ENCODE measurements at regions not wholly inside any gene's neighbourhood (a gene's known extent, or its start where the extent isn't known, plus 50 kb on each side); places are given as distances from the start of the nearest gene placed in this dataset.

DNA sequence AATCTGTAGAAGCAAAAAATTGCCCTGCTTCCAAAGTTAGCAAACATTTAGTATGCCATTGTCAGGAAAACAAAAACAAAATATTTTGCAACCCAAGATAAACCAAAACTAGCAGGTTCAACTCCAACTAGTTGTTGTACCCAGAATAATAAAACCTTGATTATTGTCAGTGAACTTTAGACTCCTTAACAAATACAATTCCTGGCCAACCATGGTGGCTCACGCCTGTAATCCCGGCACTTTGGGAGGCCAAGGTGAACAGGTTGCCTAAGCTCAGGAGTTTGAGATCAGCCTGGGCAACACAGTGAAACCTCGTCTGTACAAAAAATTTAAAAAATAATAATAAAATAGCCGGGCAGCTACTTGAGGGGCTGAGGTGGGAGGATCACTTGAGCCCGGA lies 53.6 kb upstream of the EPCAM start:
- no peaks in the 10 kb centered on the region for H3K4me1 Mint-ChIP-seq
- ATAC-seq, result no peak
- WGBS (ENCODE audit: insufficient coverage), result 100% methylated on average over 4 of the region's 5 CpGs
- H3K27ac Mint-ChIP-seq, result no peak overlapping the region
- no peaks in the 10 kb centered on the region for H3K9me3 Mint-ChIP-seq
- no peaks in the 10 kb centered on the region for H3K36me3 Mint-ChIP-seq
- peaks cover 9% of the 10 kb centered on the region for H3K4me1 ChIP-seq (ENCODE audit: control insufficient read depth, insufficient read depth, low read length)
- H3K36me3 ChIP-seq (ENCODE audit: control insufficient read depth, insufficient read depth, low read length), result no peaks in the 10 kb centered on the region
- no peak for DNase-seq
- H3K4me3 ChIP-seq (ENCODE audit: low read length), result no peak overlapping the region
- H3K27me3 Mint-ChIP-seq (ENCODE audit: low read depth in 2 of 2), result no peaks in the 10 kb centered on the region
- TF ChIP-seq, protein P1, sequence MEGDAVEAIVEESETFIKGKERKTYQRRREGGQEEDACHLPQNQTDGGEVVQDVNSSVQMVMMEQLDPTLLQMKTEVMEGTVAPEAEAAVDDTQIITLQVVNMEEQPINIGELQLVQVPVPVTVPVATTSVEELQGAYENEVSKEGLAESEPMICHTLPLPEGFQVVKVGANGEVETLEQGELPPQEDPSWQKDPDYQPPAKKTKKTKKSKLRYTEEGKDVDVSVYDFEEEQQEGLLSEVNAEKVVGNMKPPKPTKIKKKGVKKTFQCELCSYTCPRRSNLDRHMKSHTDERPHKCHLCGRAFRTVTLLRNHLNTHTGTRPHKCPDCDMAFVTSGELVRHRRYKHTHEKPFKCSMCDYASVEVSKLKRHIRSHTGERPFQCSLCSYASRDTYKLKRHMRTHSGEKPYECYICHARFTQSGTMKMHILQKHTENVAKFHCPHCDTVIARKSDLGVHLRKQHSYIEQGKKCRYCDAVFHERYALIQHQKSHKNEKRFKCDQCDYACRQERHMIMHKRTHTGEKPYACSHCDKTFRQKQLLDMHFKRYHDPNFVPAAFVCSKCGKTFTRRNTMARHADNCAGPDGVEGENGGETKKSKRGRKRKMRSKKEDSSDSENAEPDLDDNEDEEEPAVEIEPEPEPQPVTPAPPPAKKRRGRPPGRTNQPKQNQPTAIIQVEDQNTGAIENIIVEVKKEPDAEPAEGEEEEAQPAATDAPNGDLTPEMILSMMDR (IDR thresholded peaks at IDR 0.05), result no peak
- no peak overlapping the region for H3K4me3 Mint-ChIP-seq
- no peak overlapping the region for H3K27ac ChIP-seq (ENCODE audit: low read length)
- no peaks in the 10 kb centered on the region for H3K27me3 ChIP-seq (ENCODE audit: control insufficient read depth, insufficient read depth, low read length)
- intact Hi-C loops (cut with micrococcal nuclease), result no loop called here
- H3K9me3 ChIP-seq (ENCODE audit: control insufficient read depth, insufficient read depth, low read length), result no peaks in the 10 kb centered on the region

DNA sequence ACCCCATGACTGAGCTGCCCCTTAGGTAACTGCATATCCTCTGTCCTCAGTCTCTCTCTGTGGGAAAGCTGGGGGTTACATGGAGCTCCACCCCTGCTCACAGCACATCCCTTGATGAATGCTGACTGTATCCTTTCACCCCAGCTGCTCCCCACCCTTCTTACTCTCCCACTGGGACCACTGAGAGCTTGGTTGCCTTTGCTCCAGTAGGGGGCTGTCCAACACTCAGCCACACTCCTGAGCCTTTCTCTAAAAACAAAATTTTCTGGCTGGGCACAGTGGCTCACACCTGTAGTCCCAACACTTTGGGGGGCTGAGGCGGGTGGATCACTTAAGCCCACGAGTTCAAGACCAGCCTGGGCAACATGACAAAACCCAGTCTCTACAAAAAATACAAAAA lies 55.4 kb upstream of the EPCAM start:
- intact Hi-C loops (cut with micrococcal nuclease), result no loop called here
- no peak overlapping the region for H3K4me3 Mint-ChIP-seq
- no peak for ATAC-seq

DNA sequence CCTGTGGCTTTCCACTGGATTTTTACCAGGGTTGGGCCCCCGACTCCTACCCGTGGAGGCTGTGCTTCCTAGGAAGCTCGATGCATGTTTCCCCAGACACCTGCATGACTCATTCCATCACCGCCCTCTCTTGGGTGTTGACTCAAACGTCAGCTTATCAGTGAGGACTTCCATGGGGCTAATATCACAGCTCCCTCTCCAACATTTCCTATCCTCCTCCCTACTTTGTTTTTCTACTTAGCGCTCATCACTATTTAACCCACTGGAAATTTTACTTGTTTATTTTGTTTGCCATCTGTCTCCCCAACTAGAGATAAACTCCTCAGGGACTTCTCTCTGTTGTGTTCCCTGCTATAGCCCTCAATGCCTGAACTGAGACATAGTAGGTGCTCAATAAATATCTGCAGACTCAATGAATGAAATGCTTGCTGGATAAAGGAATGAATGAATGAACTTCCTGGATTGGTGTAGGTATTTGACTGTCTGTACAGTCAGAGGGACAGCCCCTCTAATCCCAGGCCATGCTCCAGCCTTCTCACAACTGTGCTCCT lies 55.9 kb upstream of the EPCAM start:
- H3K9me3 Mint-ChIP-seq, result no peaks in the 10 kb centered on the region
- no peak for ATAC-seq

More for the DNA sequence above, 55.4 kb upstream of the EPCAM start:
- H3K27me3 ChIP-seq (ENCODE audit: control insufficient read depth, insufficient read depth, low read length), result no peaks in the 10 kb centered on the region
- H3K27ac Mint-ChIP-seq, result no peak overlapping the region
- no peaks in the 10 kb centered on the region for H3K9me3 Mint-ChIP-seq
- no peak for DNase-seq
- no peak overlapping the region for H3K4me3 ChIP-seq (ENCODE audit: low read length)
- 86% methylated on average over 1 of the region's 2 CpGs for WGBS (ENCODE audit: insufficient coverage)
- no peak overlapping the region for H3K27ac ChIP-seq (ENCODE audit: low read length)
- peaks cover 0 to 5% of the 10 kb centered on the region in 2 donors for H3K4me1 Mint-ChIP-seq
- TF ChIP-seq, protein P1 (IDR thresholded peaks at IDR 0.05), result no peak
- H3K4me1 ChIP-seq (ENCODE audit: control insufficient read depth, insufficient read depth, low read length), result peaks cover 19% of the 10 kb centered on the region
- H3K36me3 Mint-ChIP-seq, result no peaks in the 10 kb centered on the region
- H3K36me3 ChIP-seq (ENCODE audit: control insufficient read depth, insufficient read depth, low read length), result no peaks in the 10 kb centered on the region
- H3K9me3 ChIP-seq (ENCODE audit: control insufficient read depth, insufficient read depth, low read length), result no peaks in the 10 kb centered on the region
- no peaks in the 10 kb centered on the region for H3K27me3 Mint-ChIP-seq (ENCODE audit: low read depth in 2 of 2)

DNA sequence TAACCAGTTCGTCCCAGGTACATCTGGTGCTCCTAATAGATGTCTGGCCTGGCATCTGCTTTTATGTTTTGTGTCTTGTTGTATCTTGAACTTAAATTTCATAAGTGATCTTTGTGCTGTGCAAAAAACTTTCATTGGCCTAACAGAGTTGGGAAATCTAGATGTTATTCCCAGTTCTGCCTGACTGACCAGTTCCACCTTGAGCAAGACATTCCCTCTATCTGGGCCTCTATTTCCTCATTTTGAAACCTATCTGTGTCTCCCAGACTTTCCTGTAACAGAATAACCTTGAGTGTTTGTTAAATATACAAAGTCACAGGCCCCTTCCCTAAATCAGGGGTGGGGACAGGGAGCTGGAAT lies 56.6 kb upstream of the EPCAM start:
- intact Hi-C loops (cut with micrococcal nuclease), result no loop called here
- H3K4me1 Mint-ChIP-seq, result peaks cover 0 to 5% of the 10 kb centered on the region in 2 donors
- TF ChIP-seq, protein P1 (IDR thresholded peaks at IDR 0.05), result no peak
- Histone ChIP-seq H3K4me3 (ENCODE audit: low read length) (no peak overlapping the region), H3K27me3 (ENCODE audit: control insufficient read depth, insufficient read depth, low read length) (no peaks in the 10 kb centered on the region), H3K36me3 (ENCODE audit: control insufficient read depth, insufficient read depth, low read length) (no peaks in the 10 kb centered on the region), H3K9me3 (ENCODE audit: control insufficient read depth, insufficient read depth, low read length) (no peaks in the 10 kb centered on the region), H3K27ac (ENCODE audit: low read length) (no peak overlapping the region), H3K4me1 (ENCODE audit: control insufficient read depth, insufficient read depth, low read length) (peaks cover 19% of the 10 kb centered on the region)
- no peak overlapping the region for H3K27ac Mint-ChIP-seq
- DNase-seq (no peak), ATAC-seq (no peak)
- no peaks in the 10 kb centered on the region for H3K36me3 Mint-ChIP-seq
- no peaks in the 10 kb centered on the region for H3K9me3 Mint-ChIP-seq
- no peak overlapping the region for H3K4me3 Mint-ChIP-seq
- 100% methylated on average over 1 of the region's 1 CpG for WGBS (ENCODE audit: insufficient coverage)
- no peaks in the 10 kb centered on the region for H3K27me3 Mint-ChIP-seq (ENCODE audit: low read depth in 2 of 2)

More for the DNA sequence above, 55.9 kb upstream of the EPCAM start:
- H3K4me3 ChIP-seq (ENCODE audit: low read length), result no peak overlapping the region
- DNase-seq, result no peak
- Mint-ChIP-seq H3K27ac (no peak overlapping the region), H3K36me3 (no peaks in the 10 kb centered on the region), H3K4me3 (no peak overlapping the region), H3K4me1 (peaks cover 0 to 5% of the 10 kb centered on the region in 2 donors), H3K27me3 (ENCODE audit: low read depth in 2 of 2) (no peaks in the 10 kb centered on the region)
- no peak overlapping the region for H3K27ac ChIP-seq (ENCODE audit: low read length)
- H3K9me3 ChIP-seq (ENCODE audit: control insufficient read depth, insufficient read depth, low read length), result no peaks in the 10 kb centered on the region
- TF ChIP-seq, protein P1 (IDR thresholded peaks at IDR 0.05), result no peak
- WGBS (ENCODE audit: insufficient coverage), result 73% methylated on average over 6 of the region's 6 CpGs
- H3K36me3 ChIP-seq (ENCODE audit: control insufficient read depth, insufficient read depth, low read length), result no peaks in the 10 kb centered on the region
- no peaks in the 10 kb centered on the region for H3K27me3 ChIP-seq (ENCODE audit: control insufficient read depth, insufficient read depth, low read length)
- intact Hi-C loops (cut with micrococcal nuclease), result no loop called here
- H3K4me1 ChIP-seq (ENCODE audit: control insufficient read depth, insufficient read depth, low read length), result peaks cover 19% of the 10 kb centered on the region
